Chondrocyte (in vitro differentiated cells): ENCODE measurements at regions not wholly inside any gene's neighbourhood (a gene's known extent, or its start where the extent isn't known, plus 50 kb on each side); places are given as distances from the start of the nearest gene placed in this dataset.

Experiments used
- DNase-seq: peaks from one replicate; pipeline ENCODE4 v3.0.0; 2021; ENCODE audit warnings: mixed read lengths, low spot score
- H3K27ac Mint-ChIP-seq: one replicate; pipeline ENCODE4 v1.8.0; 2021; ENCODE audit warnings: mild to moderate bottlenecking, moderate library complexity, mixed read lengths; ENCODE audit not compliant: unreplicated experiment
- H3K27me3 Mint-ChIP-seq: 2 replicates; pipeline ENCODE4 v1.8.0; 2021; ENCODE audit warnings: low read depth, mixed read lengths
- H3K36me3 Mint-ChIP-seq: 2 replicates; pipeline ENCODE4 v1.8.0; 2021; ENCODE audit warnings: low read depth, mixed read lengths
- H3K4me1 Mint-ChIP-seq: 2 replicates; pipeline ENCODE4 v1.8.0; 2021; ENCODE audit warnings: low read depth, mild to moderate bottlenecking, mixed read lengths
- H3K4me3 Mint-ChIP-seq: one replicate; pipeline ENCODE4 v1.8.0; 2021; ENCODE audit warnings: mild to moderate bottlenecking, moderate library complexity, mixed read lengths; ENCODE audit not compliant: unreplicated experiment
- H3K9me3 Mint-ChIP-seq: 2 replicates; pipeline ENCODE4 v1.8.0; 2021; ENCODE audit warnings: low read depth, mixed read lengths
- CTCF ChIP-seq: fragments of 200-600 bp; sonication (generic); IDR thresholded peaks from 2 replicates; pipeline ENCODE4 v1.5.0; 2021; ENCODE audit warnings: antibody characterized with exemption, mild to moderate bottlenecking, moderate library complexity

GRCh38 chr5:71982717-71983395 is 124.4 kb upstream of the MAP1B start:
- peaks cover 10% of the 10 kb centered on the region for H3K36me3 Mint-ChIP-seq
- H3K9me3 Mint-ChIP-seq: peaks cover 28% of the 10 kb centered on the region
- H3K4me1 Mint-ChIP-seq: no peaks in the 10 kb centered on the region
- H3K27ac Mint-ChIP-seq: no peak overlapping the region
- DNase-seq: no peak
- no peak overlapping the region for H3K4me3 Mint-ChIP-seq
- no peak for TF ChIP-seq CTCF
- H3K27me3 Mint-ChIP-seq: peaks cover 1% of the 10 kb centered on the region

- TF ChIP-seq CTCF: no peak
- no peak overlapping the region for H3K4me3 Mint-ChIP-seq
- DNase-seq: no peak
- peaks cover 24% of the 10 kb centered on the region for H3K9me3 Mint-ChIP-seq
- H3K27me3 Mint-ChIP-seq: no peaks in the 10 kb centered on the region
- no peak overlapping the region for H3K27ac Mint-ChIP-seq
- no peaks in the 10 kb centered on the region for H3K4me1 Mint-ChIP-seq
- peaks cover 8% of the 10 kb centered on the region for H3K36me3 Mint-ChIP-seq
Observed at GRCh38 chr5:71986101-71986500, 121.2 kb upstream of the MAP1B start.

- TF ChIP-seq CTCF: no peak
- Mint-ChIP-seq H3K9me3 (no peaks in the 10 kb centered on the region), H3K4me3 (no peak overlapping the region), H3K27me3 (peaks cover 6% of the 10 kb centered on the region), H3K27ac (no peak overlapping the region), H3K36me3 (no peaks in the 10 kb centered on the region), H3K4me1 (no peaks in the 10 kb centered on the region)
- no peak for DNase-seq
Observed at GRCh38 chr5:71988808-71989207, 118.5 kb upstream of the MAP1B start.

GRCh38 chr5:71993600-71993999 is 113.7 kb upstream of the MAP1B start:
- Mint-ChIP-seq H3K36me3 (no peaks in the 10 kb centered on the region), H3K9me3 (peaks cover 4% of the 10 kb centered on the region), H3K27ac (no peak overlapping the region), H3K27me3 (peaks cover 8% of the 10 kb centered on the region), H3K4me1 (no peaks in the 10 kb centered on the region), H3K4me3 (no peak overlapping the region)
- DNase-seq: no peak
- no peak for TF ChIP-seq CTCF

- peaks cover 16% of the 10 kb centered on the region for H3K27me3 Mint-ChIP-seq
- no peak for TF ChIP-seq CTCF
- no peak for DNase-seq
- no peak overlapping the region for H3K27ac Mint-ChIP-seq
- H3K9me3 Mint-ChIP-seq: peaks cover 4% of the 10 kb centered on the region
- no peak overlapping the region for H3K4me3 Mint-ChIP-seq
- H3K36me3 Mint-ChIP-seq: no peaks in the 10 kb centered on the region
- H3K4me1 Mint-ChIP-seq: no peaks in the 10 kb centered on the region
Observed at GRCh38 chr5:71996789-71997188, 110.5 kb upstream of the MAP1B start.
